ENCODE measurements at regions not wholly inside any gene's neighbourhood (a gene's known extent, or its start where the extent isn't known, plus 50 kb on each side); places are given as distances from the start of the nearest gene placed in this dataset.
"Not testable (repeated sequence)": the region's sequence is repeated elsewhere in the genome, so short reads cannot be mapped to it uniquely, and the experiment has no call there.

- not testable (repeated sequence) for H3K9me3 ChIP-seq (ENCODE audit: control insufficient read depth, insufficient read depth, low read depth, low read length); H3K36me3 ChIP-seq (ENCODE audit: control insufficient read depth, insufficient read depth, low read length); H3K4me3 ChIP-seq (ENCODE audit: low read depth, low read length); H3K27ac ChIP-seq (ENCODE audit: low read depth, low read length); H3K4me1 ChIP-seq (ENCODE audit: control insufficient read depth, insufficient read depth, low read length); H3K9ac ChIP-seq (ENCODE audit: low read length); H3K27me3 ChIP-seq (ENCODE audit: control insufficient read depth, insufficient read depth, low read length)
These were observed 150.9 kb upstream of the TEX13D start for GRCh38 chrX:124181515-124181914.

- Histone ChIP-seq H3K27ac (ENCODE audit: low read depth, low read length) (no peak overlapping the region), H3K9ac (ENCODE audit: low read length) (no peak overlapping the region), H3K36me3 (ENCODE audit: control insufficient read depth, insufficient read depth, low read length) (no peaks in the 10 kb centered on the region), H3K27me3 (ENCODE audit: control insufficient read depth, insufficient read depth, low read length) (no peaks in the 10 kb centered on the region; the same call in 1 of the 2 replicates), H3K9me3 (ENCODE audit: control insufficient read depth, insufficient read depth, low read depth, low read length) (no peaks in the 10 kb centered on the region), H3K4me1 (ENCODE audit: control insufficient read depth, insufficient read depth, low read length) (no peaks in the 10 kb centered on the region), H3K4me3 (ENCODE audit: low read depth, low read length) (no peak overlapping the region)
These were observed 142.0 kb upstream of the TEX13D start for GRCh38 chrX:124190440-124190839.

- Histone ChIP-seq H3K9ac (ENCODE audit: low read length) (no peak overlapping the region), H3K36me3 (ENCODE audit: control insufficient read depth, insufficient read depth, low read length) (no peaks in the 10 kb centered on the region), H3K27me3 (ENCODE audit: control insufficient read depth, insufficient read depth, low read length) (no peaks in the 10 kb centered on the region; the same call in 1 of the 2 replicates), H3K27ac (ENCODE audit: low read depth, low read length) (no peak overlapping the region), H3K4me3 (ENCODE audit: low read depth, low read length) (no peak overlapping the region), H3K9me3 (ENCODE audit: control insufficient read depth, insufficient read depth, low read depth, low read length) (no peaks in the 10 kb centered on the region), H3K4me1 (ENCODE audit: control insufficient read depth, insufficient read depth, low read length) (no peaks in the 10 kb centered on the region)
These were observed 138.3 kb upstream of the TEX13D start for GRCh38 chrX:124194199-124194598.

GRCh38 chrX:124194901-124195300 lies 137.6 kb upstream of the TEX13D start:
- Histone ChIP-seq H3K4me3 (ENCODE audit: low read depth, low read length) (no peak overlapping the region), H3K27me3 (ENCODE audit: control insufficient read depth, insufficient read depth, low read length) (no peaks in the 10 kb centered on the region; the same call in 1 of the 2 replicates), H3K27ac (ENCODE audit: low read depth, low read length) (no peak overlapping the region), H3K36me3 (ENCODE audit: control insufficient read depth, insufficient read depth, low read length) (no peaks in the 10 kb centered on the region), H3K4me1 (ENCODE audit: control insufficient read depth, insufficient read depth, low read length) (no peaks in the 10 kb centered on the region), H3K9ac (ENCODE audit: low read length) (no peak overlapping the region), H3K9me3 (ENCODE audit: control insufficient read depth, insufficient read depth, low read depth, low read length) (no peaks in the 10 kb centered on the region)

- Histone ChIP-seq H3K9ac (ENCODE audit: low read length) (no peak overlapping the region), H3K4me1 (ENCODE audit: control insufficient read depth, insufficient read depth, low read length) (no peaks in the 10 kb centered on the region), H3K4me3 (ENCODE audit: low read depth, low read length) (no peak overlapping the region), H3K36me3 (ENCODE audit: control insufficient read depth, insufficient read depth, low read length) (no peaks in the 10 kb centered on the region), H3K9me3 (ENCODE audit: control insufficient read depth, insufficient read depth, low read depth, low read length) (peaks cover 14% of the 10 kb centered on the region), H3K27me3 (ENCODE audit: control insufficient read depth, insufficient read depth, low read length) (no peaks in the 10 kb centered on the region), H3K27ac (ENCODE audit: low read depth, low read length) (no peak overlapping the region)
These were observed 129.1 kb upstream of the TEX13D start for GRCh38 chrX:124203311-124203710.

GRCh38 chrX:124208660-124209059 lies 123.8 kb upstream of the TEX13D start:
- no peak overlapping the region for H3K4me3 ChIP-seq (ENCODE audit: low read depth, low read length)
- no peaks in the 10 kb centered on the region for H3K27me3 ChIP-seq (ENCODE audit: control insufficient read depth, insufficient read depth, low read length)
- H3K36me3 ChIP-seq (ENCODE audit: control insufficient read depth, insufficient read depth, low read length), result no peaks in the 10 kb centered on the region
- peaks cover 9% of the 10 kb centered on the region for H3K9me3 ChIP-seq (ENCODE audit: control insufficient read depth, insufficient read depth, low read depth, low read length)
- no peak overlapping the region for H3K9ac ChIP-seq (ENCODE audit: low read length)
- no peak overlapping the region for H3K27ac ChIP-seq (ENCODE audit: low read depth, low read length)
- no peaks in the 10 kb centered on the region for H3K4me1 ChIP-seq (ENCODE audit: control insufficient read depth, insufficient read depth, low read length)

GRCh38 chrX:124209792-124210576 lies 122.5 kb upstream of the TEX13D start:
- Histone ChIP-seq H3K4me1 (ENCODE audit: control insufficient read depth, insufficient read depth, low read length) (no peaks in the 10 kb centered on the region), H3K36me3 (ENCODE audit: control insufficient read depth, insufficient read depth, low read length) (no peaks in the 10 kb centered on the region), H3K27ac (ENCODE audit: low read depth, low read length) (no peak overlapping the region), H3K9ac (ENCODE audit: low read length) (no peak overlapping the region), H3K4me3 (ENCODE audit: low read depth, low read length) (no peak overlapping the region), H3K9me3 (ENCODE audit: control insufficient read depth, insufficient read depth, low read depth, low read length) (peaks cover 5% of the 10 kb centered on the region; the same call in 1 of the 2 replicates), H3K27me3 (ENCODE audit: control insufficient read depth, insufficient read depth, low read length) (no peaks in the 10 kb centered on the region)

GRCh38 chrX:124211312-124211942 lies 121.0 kb upstream of the TEX13D start:
- no peak overlapping the region for H3K27ac ChIP-seq (ENCODE audit: low read depth, low read length)

GRCh38 chrX:124212622-124213021 lies 119.8 kb upstream of the TEX13D start:
- Histone ChIP-seq H3K27me3 (ENCODE audit: control insufficient read depth, insufficient read depth, low read length) (no peaks in the 10 kb centered on the region; the same call in 1 of the 2 replicates), H3K27ac (ENCODE audit: low read depth, low read length) (no peak overlapping the region), H3K4me1 (ENCODE audit: control insufficient read depth, insufficient read depth, low read length) (peaks cover 16% of the 10 kb centered on the region)

More at GRCh38 chrX:124211312-124211942, 121.0 kb upstream of the TEX13D start:
- Histone ChIP-seq H3K4me3 (ENCODE audit: low read depth, low read length) (no peak overlapping the region), H3K9me3 (ENCODE audit: control insufficient read depth, insufficient read depth, low read depth, low read length) (no peaks in the 10 kb centered on the region), H3K9ac (ENCODE audit: low read length) (no peak overlapping the region), H3K36me3 (ENCODE audit: control insufficient read depth, insufficient read depth, low read length) (no peaks in the 10 kb centered on the region), H3K27me3 (ENCODE audit: control insufficient read depth, insufficient read depth, low read length) (no peaks in the 10 kb centered on the region; the same call in 1 of the 2 replicates), H3K4me1 (ENCODE audit: control insufficient read depth, insufficient read depth, low read length) (peaks cover 4% of the 10 kb centered on the region)

GRCh38 chrX:124215786-124216185 lies 116.7 kb upstream of the TEX13D start:
- H3K9ac ChIP-seq (ENCODE audit: low read length), result no peak overlapping the region
- no peaks in the 10 kb centered on the region for H3K9me3 ChIP-seq (ENCODE audit: control insufficient read depth, insufficient read depth, low read depth, low read length)
- H3K27me3 ChIP-seq (ENCODE audit: control insufficient read depth, insufficient read depth, low read length), result no peaks in the 10 kb centered on the region; the same call in 1 of the 2 replicates
- H3K4me1 ChIP-seq (ENCODE audit: control insufficient read depth, insufficient read depth, low read length), result peaks cover 35% of the 10 kb centered on the region
- H3K36me3 ChIP-seq (ENCODE audit: control insufficient read depth, insufficient read depth, low read length), result no peaks in the 10 kb centered on the region
- no peak overlapping the region for H3K27ac ChIP-seq (ENCODE audit: low read depth, low read length)
- no peak overlapping the region for H3K4me3 ChIP-seq (ENCODE audit: low read depth, low read length)

More at GRCh38 chrX:124212622-124213021, 119.8 kb upstream of the TEX13D start:
- H3K9me3 ChIP-seq (ENCODE audit: control insufficient read depth, insufficient read depth, low read depth, low read length), result no peaks in the 10 kb centered on the region
- no peaks in the 10 kb centered on the region for H3K36me3 ChIP-seq (ENCODE audit: control insufficient read depth, insufficient read depth, low read length)
- no peak overlapping the region for H3K9ac ChIP-seq (ENCODE audit: low read length)
- no peak overlapping the region for H3K4me3 ChIP-seq (ENCODE audit: low read depth, low read length)

Measured in HUES6 (cell line).